ENCODE measurements at regions not wholly inside any gene's neighbourhood (a gene's known extent, or its start where the extent isn't known, plus 50 kb on each side); places are given as distances from the start of the nearest gene placed in this dataset.

- TF ChIP-seq, protein P1, sequence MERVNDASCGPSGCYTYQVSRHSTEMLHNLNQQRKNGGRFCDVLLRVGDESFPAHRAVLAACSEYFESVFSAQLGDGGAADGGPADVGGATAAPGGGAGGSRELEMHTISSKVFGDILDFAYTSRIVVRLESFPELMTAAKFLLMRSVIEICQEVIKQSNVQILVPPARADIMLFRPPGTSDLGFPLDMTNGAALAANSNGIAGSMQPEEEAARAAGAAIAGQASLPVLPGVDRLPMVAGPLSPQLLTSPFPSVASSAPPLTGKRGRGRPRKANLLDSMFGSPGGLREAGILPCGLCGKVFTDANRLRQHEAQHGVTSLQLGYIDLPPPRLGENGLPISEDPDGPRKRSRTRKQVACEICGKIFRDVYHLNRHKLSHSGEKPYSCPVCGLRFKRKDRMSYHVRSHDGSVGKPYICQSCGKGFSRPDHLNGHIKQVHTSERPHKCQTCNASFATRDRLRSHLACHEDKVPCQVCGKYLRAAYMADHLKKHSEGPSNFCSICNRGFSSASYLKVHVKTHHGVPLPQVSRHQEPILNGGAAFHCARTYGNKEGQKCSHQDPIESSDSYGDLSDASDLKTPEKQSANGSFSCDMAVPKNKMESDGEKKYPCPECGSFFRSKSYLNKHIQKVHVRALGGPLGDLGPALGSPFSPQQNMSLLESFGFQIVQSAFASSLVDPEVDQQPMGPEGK (CRISPR knock-in tag; IDR thresholded peaks at IDR 0.05; ENCODE audit: borderline replicate concordance) = 0 out of 2 replicates have a peak, but pooled peaks have one; percentile 41
- TF ChIP-seq, protein P2, sequence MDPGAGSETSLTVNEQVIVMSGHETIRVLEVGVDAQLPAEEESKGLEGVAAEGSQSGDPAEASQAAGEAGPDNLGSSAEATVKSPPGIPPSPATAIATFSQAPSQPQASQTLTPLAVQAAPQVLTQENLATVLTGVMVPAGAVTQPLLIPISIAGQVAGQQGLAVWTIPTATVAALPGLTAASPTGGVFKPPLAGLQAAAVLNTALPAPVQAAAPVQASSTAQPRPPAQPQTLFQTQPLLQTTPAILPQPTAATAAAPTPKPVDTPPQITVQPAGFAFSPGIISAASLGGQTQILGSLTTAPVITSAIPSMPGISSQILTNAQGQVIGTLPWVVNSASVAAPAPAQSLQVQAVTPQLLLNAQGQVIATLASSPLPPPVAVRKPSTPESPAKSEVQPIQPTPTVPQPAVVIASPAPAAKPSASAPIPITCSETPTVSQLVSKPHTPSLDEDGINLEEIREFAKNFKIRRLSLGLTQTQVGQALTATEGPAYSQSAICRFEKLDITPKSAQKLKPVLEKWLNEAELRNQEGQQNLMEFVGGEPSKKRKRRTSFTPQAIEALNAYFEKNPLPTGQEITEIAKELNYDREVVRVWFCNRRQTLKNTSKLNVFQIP (CRISPR knock-in tag; IDR thresholded peaks at IDR 0.05; ENCODE audit: borderline replicate concordance, low read depth) = peak; percentile 14; the same call in 1 of the 2 replicates
- TF ChIP-seq ARNTL (CRISPR knock-in tag; IDR thresholded peaks at IDR 0.05; ENCODE audit: borderline replicate concordance, low read depth) (no peak), OSR1 (CRISPR knock-in tag; IDR thresholded peaks at IDR 0.05) (no peak), TOX (CRISPR knock-in tag; IDR thresholded peaks at IDR 0.05; ENCODE audit: borderline replicate concordance) (peak; percentile 44; the same call in 1 of the 2 replicates), ISL1 (CRISPR knock-in tag; IDR thresholded peaks at IDR 0.05) (peak; percentile 65)
- peak; percentile 81 for ATAC-seq
These were observed 119.9 kb downstream of the MBL2 start for GRCh38 chr10:52652431-52653262.

- TF ChIP-seq ESRRG (CRISPR knock-in tag; IDR thresholded peaks at IDR 0.05) (no peak), TOX (CRISPR knock-in tag; IDR thresholded peaks at IDR 0.05; ENCODE audit: borderline replicate concordance) (no peak), OSR1 (CRISPR knock-in tag; IDR thresholded peaks at IDR 0.05) (no peak), CSRNP3 (CRISPR knock-in tag; IDR thresholded peaks at IDR 0.05) (no peak), ZNF8 (CRISPR knock-in tag; IDR thresholded peaks at IDR 0.05) (no peak), SNAI2 (CRISPR knock-in tag; IDR thresholded peaks at IDR 0.05) (no peak), BACH2 (CRISPR knock-in tag; IDR thresholded peaks at IDR 0.05; ENCODE audit: borderline replicate concordance) (no peak), ZFP3 (CRISPR knock-in tag; IDR thresholded peaks at IDR 0.05) (no peak), ZFP30 (CRISPR knock-in tag; IDR thresholded peaks at IDR 0.05) (no peak), TSHZ2 (CRISPR knock-in tag; IDR thresholded peaks at IDR 0.05) (no peak), ZNF70 (CRISPR knock-in tag; IDR thresholded peaks at IDR 0.05) (no peak), RARB (CRISPR knock-in tag; IDR thresholded peaks at IDR 0.05) (no peak), GLIS3 (CRISPR knock-in tag; IDR thresholded peaks at IDR 0.05) (no peak), TCF4 (CRISPR knock-in tag; IDR thresholded peaks at IDR 0.05; ENCODE audit: borderline replicate concordance) (no peak)
- TF ChIP-seq, protein P1 (CRISPR knock-in tag; IDR thresholded peaks at IDR 0.05; ENCODE audit: borderline replicate concordance) = no peak
- TF ChIP-seq, protein P3, sequence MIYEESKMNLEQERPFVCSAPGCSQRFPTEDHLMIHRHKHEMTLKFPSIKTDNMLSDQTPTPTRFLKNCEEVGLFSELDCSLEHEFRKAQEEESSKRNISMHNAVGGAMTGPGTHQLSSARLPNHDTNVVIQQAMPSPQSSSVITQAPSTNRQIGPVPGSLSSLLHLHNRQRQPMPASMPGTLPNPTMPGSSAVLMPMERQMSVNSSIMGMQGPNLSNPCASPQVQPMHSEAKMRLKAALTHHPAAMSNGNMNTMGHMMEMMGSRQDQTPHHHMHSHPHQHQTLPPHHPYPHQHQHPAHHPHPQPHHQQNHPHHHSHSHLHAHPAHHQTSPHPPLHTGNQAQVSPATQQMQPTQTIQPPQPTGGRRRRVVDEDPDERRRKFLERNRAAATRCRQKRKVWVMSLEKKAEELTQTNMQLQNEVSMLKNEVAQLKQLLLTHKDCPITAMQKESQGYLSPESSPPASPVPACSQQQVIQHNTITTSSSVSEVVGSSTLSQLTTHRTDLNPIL (CRISPR knock-in tag; IDR thresholded peaks at IDR 0.05; ENCODE audit: low read depth) = no peak
- ATAC-seq = peak; percentile 25
These were observed 119.2 kb downstream of the MBL2 start for GRCh38 chr10:52653263-52653909.
